Heart left ventricle (tissue), 13 donors: ENCODE measurements at regions not wholly inside any gene's neighbourhood (a gene's known extent, or its start where the extent isn't known, plus 50 kb on each side); places are given as distances from the start of the nearest gene placed in this dataset.

Experiments used
- CTCF ChIP-seq, 12 donors: fragments of 200-600 bp; sonication (generic) in 4 of 12; IDR thresholded peaks; one replicate each; pipeline versions ENCODE4 v1.5.0 to v1.8.0; 2018 to 2022; ENCODE audit warnings: antibody characterized with exemption in 12 of 12, mild to moderate bottlenecking in 5 of 12
- POLR2A ChIP-seq, 2 donors: fragments of 450-650 bp; IDR thresholded peaks; one replicate each; pipeline ENCODE4 v1.6.1; 2017; ENCODE audit warnings: antibody characterized with exemption in 2 of 2, mild to moderate bottlenecking in 2 of 2, moderate library complexity in 2 of 2
- donor health status: ischemic (EF 13 %, LVEDD 7.1; RV severe dilation, severe dysfunction).
- donor health status: DM: no; HTN: yes; CAD: no.
- donor health status: DM: no; HTN: no; CAD: no.
- donor health status: ischemic (EF 25% LVEDD 6.9; RV normal size, moderate dysfunction).
- donor health status: ischemic (EF 25% LVEDD 5.7; RV mildly dilated, moderate dysfunction).
- donor health status: ischemic (EF 35%, LVEDD 5.7; RV mildly dilated, moderate dysfunction).
- donor health status: nonischemic (EF 11% LVEDD 7.7; RV severe dilation, severe dysfunction).
- donor health status: DM: yes; HTN: yes; CAD: no.
- donor health status: PGD.
- donor health status: ischemic (EF 29% LVEDD 5.4; RV normal size, mild dysfunction).
- donor health status: nonischemic (EF 23%, LVEDD 6.1; RV moderate dilation, normal function).

GRCh38 chr1:222370081-222370912 is 177.6 kb downstream of the HHIPL2 start:
- TF ChIP-seq CTCF (IDR thresholded peaks at IDR 0.05) (no peak), POLR2A (IDR thresholded peaks at IDR 0.05) (no peak)
